ENCODE measurements at regions not wholly inside any gene's neighbourhood (a gene's known extent, or its start where the extent isn't known, plus 50 kb on each side); places are given as distances from the start of the nearest gene placed in this dataset.
"Not testable (repeated sequence)": the region's sequence is repeated elsewhere in the genome, so short reads cannot be mapped to it uniquely, and the experiment has no call there.

GRCh38 chr4:19470001-19470400, 781.7 kb upstream of the SLIT2 start:
- TF ChIP-seq CTCF, POLR2A (IDR thresholded peaks at IDR 0.05): not testable (repeated sequence)
